Gastrocnemius medialis (tissue), 4 donors: ENCODE measurements at regions not wholly inside any gene's neighbourhood (a gene's known extent, or its start where the extent isn't known, plus 50 kb on each side); places are given as distances from the start of the nearest gene placed in this dataset.

ENCODE experiments used
- CTCF ChIP-seq, 5 experiments: fragments of 450-650 bp in 3 of 5; fragments of 200-600 bp in 2 of 5; sonication (generic) in 2 of 5; IDR thresholded peaks in 4 of 5; conservative IDR thresholded peaks in 1 of 5; 1 replicate in 4 of 5; 2 replicates in 1 of 5; pipeline ENCODE4 v1.5.1; 2016 to 2019; ENCODE audit warnings: antibody characterized with exemption in 5 of 5, mild to moderate bottlenecking in 3 of 5, moderate library complexity in 3 of 5
- POLR2A ChIP-seq, 2 donors: fragments of 450-650 bp; IDR thresholded peaks; one replicate each; pipeline ENCODE4 v1.6.1; 2017; ENCODE audit warnings: antibody characterized with exemption in 2 of 2, mild to moderate bottlenecking in 2 of 2, moderate library complexity in 2 of 2

DNA sequence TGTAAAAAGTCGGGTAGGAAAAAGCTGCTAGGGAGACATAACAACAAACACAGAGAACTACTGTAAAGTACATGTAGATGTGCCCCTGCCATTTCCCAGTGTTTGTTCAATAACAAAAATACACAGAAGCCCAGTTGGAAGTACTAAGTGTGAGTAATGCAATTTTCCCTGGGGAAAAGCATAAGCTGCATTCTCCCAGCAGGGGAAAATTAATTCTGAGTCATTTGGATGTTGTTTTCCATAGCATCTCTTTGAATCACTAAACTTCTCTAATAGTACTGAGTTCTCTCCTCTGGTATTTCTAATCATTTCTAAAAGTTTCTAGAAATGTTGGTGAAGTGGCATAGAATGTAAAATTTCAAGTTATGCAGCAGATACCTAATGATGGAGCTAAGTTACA lies 1114.9 kb downstream of the C4orf33 start:
- no peak for TF ChIP-seq CTCF (IDR thresholded peaks at IDR 0.05 in 4 of 5, conservative IDR thresholded peaks at IDR 0.05 in 1 of 5)
- no peak for TF ChIP-seq POLR2A (IDR thresholded peaks at IDR 0.05)
